PC-9 (cell line): ENCODE measurements at regions not wholly inside any gene's neighbourhood (a gene's known extent, or its start where the extent isn't known, plus 50 kb on each side); places are given as distances from the start of the nearest gene placed in this dataset.
"Not testable (repeated sequence)": the region's sequence is repeated elsewhere in the genome, so short reads cannot be mapped to it uniquely, and the experiment has no call there.

ENCODE experiments used
- BruUV-seq: library from RNA; stranded (reverse); fragments of 400-500 nt; replicated peaks from 2 replicates; lab custom pipeline; 2021; lab: Mats Ljungman, UMichigan
- CTCF ChIA-PET: fragments of 300-600 bp; sonication (Branson Sonifier 250); formaldehyde crosslinking; loops from one replicate; lab custom pipeline; 2022; ENCODE audit warnings: antibody characterized with exemption; lab: Charles Lee
- POLR2A ChIA-PET: fragments of 300-600 bp; sonication (Branson Sonifier 250); formaldehyde crosslinking; loops from one replicate; lab custom pipeline; 2022; ENCODE audit warnings: antibody characterized with exemption; ENCODE audit not compliant: unreplicated experiment; lab: Charles Lee
- DNase-seq, 2 experiments: peaks; one replicate each; pipeline versions ENCODE4 v3.0.0 to v3.0.0-alpha.2; 2015 to 2022; ENCODE audit warnings: mixed read lengths in 1 of 2
- H2AFZ ChIP-seq: fragments of 200-600 bp; sonication (generic); 2 replicates; pipeline ENCODE4 v1.8.1; 2017; ENCODE audit warnings: antibody characterized with exemption
- H3F3A ChIP-seq: fragments of 200-600 bp; sonication (generic); 2 replicates; pipeline ENCODE4 v1.8.1; 2017; ENCODE audit warnings: antibody characterized with exemption, mild to moderate bottlenecking, low read depth; ENCODE audit not compliant: insufficient read depth
- H3K27ac ChIP-seq: fragments of 200-600 bp; sonication (generic); 2 replicates; pipeline ENCODE4 v1.6.1; 2016; ENCODE audit warnings: mixed run types
- H3K27me3 ChIP-seq: fragments of 200-600 bp; sonication (generic); 2 replicates; pipeline ENCODE4 v1.6.1; 2016; ENCODE audit warnings: low read depth, mixed run types; ENCODE audit not compliant: insufficient read depth
- H3K36me3 ChIP-seq: fragments of 200-600 bp; sonication (generic); 2 replicates; pipeline ENCODE4 v1.6.1; 2016; ENCODE audit warnings: low read depth, mixed run types
- H3K4me1 ChIP-seq: fragments of 200-600 bp; sonication (generic); replicated peaks from 2 replicates; pipeline ENCODE4 v1.6.1; 2016; ENCODE audit warnings: mixed run types; ENCODE audit not compliant: insufficient read depth
- H3K4me2 ChIP-seq: fragments of 200-600 bp; sonication (generic); 2 replicates; pipeline ENCODE4 v1.6.1; 2017; ENCODE audit warnings: mixed run types
- H3K4me3 ChIP-seq: fragments of 200-600 bp; sonication (generic); 2 replicates; pipeline ENCODE4 v1.6.1; 2016; ENCODE audit warnings: mixed run types
- H3K79me2 ChIP-seq: fragments of 200-600 bp; sonication (generic); 2 replicates; pipeline ENCODE4 v1.6.1; 2017; ENCODE audit warnings: low read depth, mixed run types
- H3K9me2 ChIP-seq: fragments of 200-600 bp; sonication (generic); 2 replicates; pipeline ENCODE4 v1.8.1; 2017; ENCODE audit warnings: mild to moderate bottlenecking; ENCODE audit not compliant: insufficient read depth
- H3K9me3 ChIP-seq: fragments of 200-600 bp; sonication (generic); 2 replicates; pipeline ENCODE4 v1.8.1; 2016; ENCODE audit warnings: low read depth; ENCODE audit not compliant: insufficient read depth
- H4K20me1 ChIP-seq: fragments of 200-600 bp; sonication (generic); 2 replicates; pipeline ENCODE4 v1.8.1; 2017; ENCODE audit not compliant: insufficient read depth
- CTCF ChIP-seq: fragments of 200-600 bp; sonication (generic); conservative IDR thresholded peaks from 2 replicates; pipeline ENCODE4 v1.6.1; 2017; ENCODE audit warnings: mixed run types, antibody characterized with exemption, mild to moderate bottlenecking, moderate library complexity
- EZH2 ChIP-seq: fragments of 200-600 bp; sonication (generic); IDR thresholded peaks from 2 replicates; pipeline ENCODE4 v1.8.0; 2017; ENCODE audit warnings: antibody characterized with exemption, low read depth
- intact Hi-C: fragments of 100-400 bp; cut with micrococcal nuclease; formaldehyde crosslinking; loops from one replicate; pipeline ENCODE4 v1.10.0; 2022; ENCODE audit not compliant: unreplicated experiment

- intact Hi-C loops: no loop called here
- Histone ChIP-seq H2AFZ (no peak overlapping the region), H3K4me1 (no peaks in the 10 kb centered on the region), H3K4me2 (no peak overlapping the region), H3K4me3 (no peak overlapping the region), H4K20me1 (no peaks in the 10 kb centered on the region), H3K27me3 (no peaks in the 10 kb centered on the region), H3F3A (no peaks in the 10 kb centered on the region), H3K36me3 (no peaks in the 10 kb centered on the region), H3K9me2 (no peaks in the 10 kb centered on the region; the same call in 1 of the 2 replicates), H3K9me3 (no peaks in the 10 kb centered on the region), H3K79me2 (no peaks in the 10 kb centered on the region), H3K27ac (no peak overlapping the region)
- no peak for DNase-seq
- CTCF ChIA-PET: interaction anchor here (0.6 kb wide), 1 partner anchor 33 kb away, joined by 3 read pairs; no protein-coding TSS in a partner anchor
- no TSS peak for BruUV-seq
- POLR2A ChIA-PET: no interaction called here
- no peak for TF ChIP-seq CTCF
- no peak for TF ChIP-seq EZH2
Observed at GRCh38 chr16:26413780-26414179, 652.9 kb upstream of the C16orf82 start.

GRCh38 chr16:26419458-26419857, 647.3 kb upstream of the C16orf82 start:
- H4K20me1 ChIP-seq, intact Hi-C loops, H3K4me2 ChIP-seq: not testable (repeated sequence)

GRCh38 chr16:26430618-26431017, 636.1 kb upstream of the C16orf82 start:
- Histone ChIP-seq H3K79me2 (no peaks in the 10 kb centered on the region), H3K4me1 (no peaks in the 10 kb centered on the region), H3K9me2 (no peaks in the 10 kb centered on the region), H4K20me1 (peaks cover 3% of the 10 kb centered on the region; the same call in 1 of the 2 replicates), H3K4me2 (no peak overlapping the region), H3F3A (no peaks in the 10 kb centered on the region), H3K9me3 (no peaks in the 10 kb centered on the region), H2AFZ (no peak overlapping the region), H3K4me3 (no peak overlapping the region), H3K27me3 (no peaks in the 10 kb centered on the region), H3K27ac (no peak overlapping the region), H3K36me3 (no peaks in the 10 kb centered on the region)
- DNase-seq: no peak
- ChIA-PET POLR2A (no interaction called here), CTCF (no interaction called here)
- TF ChIP-seq EZH2: no peak
- no peak for TF ChIP-seq CTCF
- intact Hi-C loops: no loop called here
- no TSS peak for BruUV-seq

More at GRCh38 chr16:26419458-26419857, 647.3 kb upstream of the C16orf82 start:
- BruUV-seq, H3K79me2 ChIP-seq, POLR2A ChIA-PET, H3F3A ChIP-seq, H3K4me1 ChIP-seq, H2AFZ ChIP-seq, H3K27ac ChIP-seq, H3K9me3 ChIP-seq, H3K27me3 ChIP-seq, H3K4me3 ChIP-seq, CTCF ChIA-PET, H3K9me2 ChIP-seq, H3K36me3 ChIP-seq, DNase-seq: not testable (repeated sequence)

- H3K4me1 ChIP-seq: no peaks in the 10 kb centered on the region
- no peaks in the 10 kb centered on the region for H3F3A ChIP-seq
- no peak overlapping the region for H3K4me2 ChIP-seq
- peaks cover 3% of the 10 kb centered on the region; the same call in 1 of the 2 replicates for H4K20me1 ChIP-seq
- H3K36me3 ChIP-seq: no peaks in the 10 kb centered on the region
- H3K27ac ChIP-seq: no peak overlapping the region
- CTCF ChIA-PET: no interaction called here
- no peak overlapping the region for H2AFZ ChIP-seq
- TF ChIP-seq EZH2: no peak
- no peak for TF ChIP-seq CTCF
- intact Hi-C loops: no loop called here
- POLR2A ChIA-PET: no interaction called here
- H3K27me3 ChIP-seq: no peaks in the 10 kb centered on the region
- DNase-seq: no peak
- no peaks in the 10 kb centered on the region for H3K9me3 ChIP-seq
- no TSS peak for BruUV-seq
- H3K79me2 ChIP-seq: no peaks in the 10 kb centered on the region
- no peak overlapping the region for H3K4me3 ChIP-seq
- no peaks in the 10 kb centered on the region for H3K9me2 ChIP-seq
Observed at GRCh38 chr16:26433807-26434206, 632.9 kb upstream of the C16orf82 start.
